HEK293T (cell line): ENCODE measurements at regions not wholly inside any gene's neighbourhood (a gene's known extent, or its start where the extent isn't known, plus 50 kb on each side); places are given as distances from the start of the nearest gene placed in this dataset.

Experiments used
- CTCF ChIA-PET: fragments of 350-600 bp; formaldehyde crosslinking; extraction: SDS; loops from one replicate; lab custom pipeline; 2021; ENCODE audit warnings: antibody characterized with exemption, inconsistent platforms; lab: Yijun Ruan, JAX
- POLR2A ChIA-PET: fragments of 350-600 bp; formaldehyde crosslinking; extraction: SDS; loops from one replicate; lab custom pipeline; 2020; ENCODE audit warnings: antibody characterized with exemption, inconsistent platforms; lab: Yijun Ruan, JAX
- DNase-seq: peaks from one replicate; pipeline ENCODE4 v3.0.0; 2012; ENCODE audit warnings: mixed read lengths; ENCODE audit errors: extremely low spot score
- ARNT ChIP-seq: fragments of 450-650 bp; IDR thresholded peaks from 2 replicates; pipeline ENCODE4 v1.6.1; 2017; ENCODE audit warnings: mild to moderate bottlenecking
- BHLHE40 ChIP-seq: fragments of 450-650 bp; IDR thresholded peaks from 2 replicates; pipeline ENCODE4 v1.6.1; 2016; ENCODE audit warnings: mild to moderate bottlenecking, moderate library complexity, borderline replicate concordance
- CTBP1 ChIP-seq: fragments of 450-650 bp; IDR thresholded peaks from 2 replicates; pipeline ENCODE4 v1.6.1; 2016; ENCODE audit warnings: borderline replicate concordance
- ELF4 ChIP-seq: fragments of 450-650 bp; IDR thresholded peaks from 2 replicates; pipeline ENCODE4 v1.6.1; 2017; ENCODE audit warnings: antibody characterized with exemption
- FOXA1 ChIP-seq: fragments of 450-650 bp; IDR thresholded peaks from 2 replicates; pipeline ENCODE4 v1.6.1; 2016; ENCODE audit warnings: mild to moderate bottlenecking
- FOXK2 ChIP-seq: fragments of 450-650 bp; IDR thresholded peaks from 2 replicates; pipeline ENCODE4 v1.6.1; 2016; ENCODE audit warnings: mild to moderate bottlenecking
- FOXM1 ChIP-seq: fragments of 450-650 bp; IDR thresholded peaks from 2 replicates; pipeline ENCODE4 v1.6.1; 2017; ENCODE audit warnings: mild to moderate bottlenecking, borderline replicate concordance
- HDGF ChIP-seq: fragments of 450-650 bp; IDR thresholded peaks from 2 replicates; pipeline ENCODE4 v1.6.1; 2017; ENCODE audit warnings: antibody characterized with exemption, borderline replicate concordance
- L3MBTL2 ChIP-seq: fragments of 450-650 bp; conservative IDR thresholded peaks from 2 replicates; pipeline ENCODE4 v1.6.1; 2016; ENCODE audit warnings: mild to moderate bottlenecking
- LEF1 ChIP-seq: fragments of 450-650 bp; IDR thresholded peaks from 2 replicates; pipeline ENCODE4 v1.6.1; 2017; ENCODE audit warnings: mild to moderate bottlenecking, borderline replicate concordance
- NFRKB ChIP-seq: fragments of 450-650 bp; IDR thresholded peaks from 2 replicates; pipeline ENCODE4 v1.6.1; 2016; ENCODE audit warnings: mild to moderate bottlenecking, moderate library complexity
- SP1 ChIP-seq: fragments of 450-650 bp; IDR thresholded peaks from 2 replicates; pipeline ENCODE4 v1.6.1; 2017
- SUZ12 ChIP-seq: fragments of 450-650 bp; IDR thresholded peaks from 2 replicates; pipeline ENCODE4 v1.6.1; 2016; ENCODE audit warnings: mild to moderate bottlenecking
- TARDBP ChIP-seq: fragments of 450-650 bp; IDR thresholded peaks from 2 replicates; pipeline ENCODE4 v1.6.1; 2016
- ZNF384 ChIP-seq: fragments of 450-650 bp; IDR thresholded peaks from 2 replicates; pipeline ENCODE4 v1.6.1; 2016
- TF ChIP-seq, protein P1 (sequence below): fragments of 450-650 bp; IDR thresholded peaks from 2 replicates; pipeline ENCODE4 v1.6.1; 2016

GRCh38 chr2:56539618-56540017 is 355.8 kb downstream of the CCDC85A start:
- ChIA-PET POLR2A (no interaction called here), CTCF (no interaction called here)

DNA sequence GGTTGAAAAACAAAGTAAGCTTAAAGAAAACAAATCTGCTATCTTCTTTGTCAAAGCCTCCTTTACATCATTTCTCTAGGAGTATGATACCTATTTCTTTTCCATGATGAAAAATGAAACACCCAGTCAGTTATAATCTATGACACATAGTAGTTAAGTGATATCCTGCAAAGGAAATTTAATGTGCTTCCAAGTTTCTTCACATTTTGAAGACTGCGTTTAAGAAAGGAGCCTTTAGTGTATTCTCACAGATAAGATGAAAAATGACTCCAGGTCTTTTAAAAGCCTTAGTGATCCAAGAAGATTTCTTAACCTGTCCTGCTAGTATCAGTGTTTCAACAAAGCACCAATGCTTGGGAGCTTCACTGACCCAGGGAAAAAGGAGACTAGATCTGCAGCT is 356.7 kb downstream of the CCDC85A start:
- no peak for DNase-seq
- TF ChIP-seq ELF4, result no peak
- no peak for TF ChIP-seq FOXM1
- no peak for TF ChIP-seq TARDBP
- TF ChIP-seq SP1, result no peak
- TF ChIP-seq ARNT, result no peak
- TF ChIP-seq FOXA1, result no peak
- TF ChIP-seq SUZ12, result no peak
- TF ChIP-seq CTBP1, result no peak
- TF ChIP-seq LEF1, result no peak
- ChIA-PET POLR2A (no interaction called here), CTCF (no interaction called here)

More at GRCh38 chr2:56539618-56540017, 355.8 kb downstream of the CCDC85A start:
- DNase-seq, result no peak
- no peak for TF ChIP-seq NFRKB
- TF ChIP-seq ELF4, result no peak
- TF ChIP-seq HDGF, result no peak
- TF ChIP-seq, protein P1, sequence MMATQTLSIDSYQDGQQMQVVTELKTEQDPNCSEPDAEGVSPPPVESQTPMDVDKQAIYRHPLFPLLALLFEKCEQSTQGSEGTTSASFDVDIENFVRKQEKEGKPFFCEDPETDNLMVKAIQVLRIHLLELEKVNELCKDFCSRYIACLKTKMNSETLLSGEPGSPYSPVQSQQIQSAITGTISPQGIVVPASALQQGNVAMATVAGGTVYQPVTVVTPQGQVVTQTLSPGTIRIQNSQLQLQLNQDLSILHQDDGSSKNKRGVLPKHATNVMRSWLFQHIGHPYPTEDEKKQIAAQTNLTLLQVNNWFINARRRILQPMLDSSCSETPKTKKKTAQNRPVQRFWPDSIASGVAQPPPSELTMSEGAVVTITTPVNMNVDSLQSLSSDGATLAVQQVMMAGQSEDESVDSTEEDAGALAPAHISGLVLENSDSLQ, result no peak
- no peak for TF ChIP-seq CTBP1
- TF ChIP-seq FOXA1, result no peak
- no peak for TF ChIP-seq FOXM1
- no peak for TF ChIP-seq L3MBTL2
- no peak for TF ChIP-seq TARDBP
- TF ChIP-seq ZNF384, result no peak
- TF ChIP-seq SUZ12, result no peak
- no peak for TF ChIP-seq ARNT
- TF ChIP-seq FOXK2, result no peak
- no peak for TF ChIP-seq BHLHE40
- no peak for TF ChIP-seq LEF1
- no peak for TF ChIP-seq SP1

GRCh38 chr2:56540916-56541315 is 357.1 kb downstream of the CCDC85A start:
- POLR2A ChIA-PET, result no interaction called here
- TF ChIP-seq FOXA1 (no peak), FOXM1 (no peak), CTBP1 (no peak), HDGF (no peak)
- TF ChIP-seq, protein P1, result no peak
- CTCF ChIA-PET, result no interaction called here
- DNase-seq, result no peak

GRCh38 chr2:56542213-56542612 is 358.4 kb downstream of the CCDC85A start:
- no peak for TF ChIP-seq CTBP1
- no peak for TF ChIP-seq BHLHE40
- TF ChIP-seq FOXM1, result no peak
- TF ChIP-seq ARNT, result no peak
- no peak for TF ChIP-seq FOXK2
- TF ChIP-seq L3MBTL2, result no peak
- DNase-seq, result no peak
- ChIA-PET POLR2A (no interaction called here), CTCF (no interaction called here)

- DNase-seq, result no peak
- ChIA-PET CTCF (no interaction called here), POLR2A (no interaction called here)
- TF ChIP-seq FOXK2 (no peak), FOXM1 (no peak), ZNF384 (no peak)
These were observed 381.4 kb downstream of the CCDC85A start for GRCh38 chr2:56565143-56565542.

DNA sequence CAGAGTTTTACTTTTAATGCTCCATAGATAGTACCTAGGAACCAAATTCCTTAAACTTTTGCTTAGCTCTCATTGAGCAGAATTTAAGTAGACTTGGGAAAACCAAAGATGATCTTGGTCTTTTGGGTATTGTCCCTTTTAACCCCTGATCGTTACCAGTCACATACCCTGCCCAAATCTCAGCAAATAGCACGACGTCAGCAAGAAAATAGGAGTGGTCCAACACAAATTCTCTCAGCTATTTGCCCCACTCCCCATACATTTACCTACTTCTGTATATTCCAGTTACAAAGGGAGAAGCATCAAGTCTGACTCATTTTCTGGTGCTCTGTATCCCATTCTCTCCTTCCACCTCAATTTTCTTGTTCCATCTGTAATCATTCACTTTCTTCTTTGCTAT is 387.3 kb downstream of the CCDC85A start:
- TF ChIP-seq BHLHE40 (no peak), ZNF384 (no peak), FOXM1 (no peak), CTBP1 (no peak), FOXA1 (no peak), ARNT (no peak), NFRKB (no peak), L3MBTL2 (no peak), FOXK2 (no peak), ELF4 (no peak), LEF1 (no peak)
- TF ChIP-seq, protein P1, result no peak
- ChIA-PET POLR2A (no interaction called here), CTCF (no interaction called here)
- no peak for DNase-seq

GRCh38 chr2:56576001-56576400 is 392.2 kb downstream of the CCDC85A start:
- no peak for DNase-seq
- ChIA-PET CTCF (no interaction called here), POLR2A (no interaction called here)
- no peak for TF ChIP-seq BHLHE40
- TF ChIP-seq FOXK2, result no peak
- no peak for TF ChIP-seq FOXM1
